ENCODE measurements at regions not wholly inside any gene's neighbourhood (a gene's known extent, or its start where the extent isn't known, plus 50 kb on each side); places are given as distances from the start of the nearest gene placed in this dataset.
"Not testable (repeated sequence)": the region's sequence is repeated elsewhere in the genome, so short reads cannot be mapped to it uniquely, and the experiment has no call there.

- Histone ChIP-seq H3K27me3 (ENCODE audit: insufficient read depth, low read length) (no peaks in the 10 kb centered on the region), H3K4me3 (ENCODE audit: low read length) (no peak overlapping the region), H3K4me1 (ENCODE audit: insufficient read depth, low read length) (peaks cover 3% of the 10 kb centered on the region), H3K9me3 (ENCODE audit: low read depth, low read length) (no peaks in the 10 kb centered on the region)
Measured at GRCh38 chr5:124912638-124913328, 166.3 kb upstream of the ZNF608 start.

- Histone ChIP-seq H3K4me1 (ENCODE audit: insufficient read depth, low read length) (peaks cover 3% of the 10 kb centered on the region), H3K9me3 (ENCODE audit: low read depth, low read length) (no peaks in the 10 kb centered on the region), H3K27me3 (ENCODE audit: insufficient read depth, low read length) (no peaks in the 10 kb centered on the region), H3K4me3 (ENCODE audit: low read length) (no peak overlapping the region)
Measured at GRCh38 chr5:124913329-124913653, 166.9 kb upstream of the ZNF608 start.

GRCh38 chr5:124916313-124916712 lies 169.9 kb upstream of the ZNF608 start:
- H3K4me1 ChIP-seq (ENCODE audit: insufficient read depth, low read length) = peaks cover 17% of the 10 kb centered on the region
- not testable (repeated sequence) for H3K4me3 ChIP-seq (ENCODE audit: low read length); H3K27me3 ChIP-seq (ENCODE audit: insufficient read depth, low read length); H3K9me3 ChIP-seq (ENCODE audit: low read depth, low read length)

- Histone ChIP-seq H3K27me3 (ENCODE audit: insufficient read depth, low read length) (no peaks in the 10 kb centered on the region), H3K9me3 (ENCODE audit: low read depth, low read length) (no peaks in the 10 kb centered on the region), H3K4me1 (ENCODE audit: insufficient read depth, low read length) (peaks cover 28% of the 10 kb centered on the region), H3K4me3 (ENCODE audit: low read length) (no peak overlapping the region)
Measured at GRCh38 chr5:124918618-124919017, 172.2 kb upstream of the ZNF608 start.

- Histone ChIP-seq H3K4me1 (ENCODE audit: insufficient read depth, low read length) (peaks cover 28% of the 10 kb centered on the region), H3K27me3 (ENCODE audit: insufficient read depth, low read length) (no peaks in the 10 kb centered on the region), H3K4me3 (ENCODE audit: low read length) (no peak overlapping the region), H3K9me3 (ENCODE audit: low read depth, low read length) (no peaks in the 10 kb centered on the region)
Measured at GRCh38 chr5:124919076-124919475, 172.6 kb upstream of the ZNF608 start.

GRCh38 chr5:124919747-124920525 lies 173.5 kb upstream of the ZNF608 start:
- H3K4me3 ChIP-seq (ENCODE audit: low read length) = no peak overlapping the region
- no peaks in the 10 kb centered on the region for H3K9me3 ChIP-seq (ENCODE audit: low read depth, low read length)
- H3K4me1 ChIP-seq (ENCODE audit: insufficient read depth, low read length) = peaks cover 28% of the 10 kb centered on the region
- H3K27me3 ChIP-seq (ENCODE audit: insufficient read depth, low read length) = no peaks in the 10 kb centered on the region

- Histone ChIP-seq H3K9me3 (ENCODE audit: low read depth, low read length) (no peaks in the 10 kb centered on the region), H3K27me3 (ENCODE audit: insufficient read depth, low read length) (no peaks in the 10 kb centered on the region), H3K4me1 (ENCODE audit: insufficient read depth, low read length) (peaks cover 28% of the 10 kb centered on the region), H3K4me3 (ENCODE audit: low read length) (no peak overlapping the region)
Measured at GRCh38 chr5:124920909-124921666, 174.6 kb upstream of the ZNF608 start.

GRCh38 chr5:124921694-124922093 lies 175.3 kb upstream of the ZNF608 start:
- H3K4me3 ChIP-seq (ENCODE audit: low read length) = no peak overlapping the region
- peaks cover 28% of the 10 kb centered on the region for H3K4me1 ChIP-seq (ENCODE audit: insufficient read depth, low read length)
- no peaks in the 10 kb centered on the region for H3K9me3 ChIP-seq (ENCODE audit: low read depth, low read length)
- H3K27me3 ChIP-seq (ENCODE audit: insufficient read depth, low read length) = no peaks in the 10 kb centered on the region

- Histone ChIP-seq H3K4me1 (ENCODE audit: insufficient read depth, low read length) (peaks cover 28% of the 10 kb centered on the region), H3K9me3 (ENCODE audit: low read depth, low read length) (no peaks in the 10 kb centered on the region), H3K4me3 (ENCODE audit: low read length) (no peak overlapping the region), H3K27me3 (ENCODE audit: insufficient read depth, low read length) (no peaks in the 10 kb centered on the region)
Measured at GRCh38 chr5:124922255-124922975, 176.0 kb upstream of the ZNF608 start.

- H3K27me3 ChIP-seq (ENCODE audit: insufficient read depth, low read length) = no peaks in the 10 kb centered on the region
- no peaks in the 10 kb centered on the region for H3K9me3 ChIP-seq (ENCODE audit: low read depth, low read length)
- no peak overlapping the region for H3K4me3 ChIP-seq (ENCODE audit: low read length)
- peaks cover 28% of the 10 kb centered on the region for H3K4me1 ChIP-seq (ENCODE audit: insufficient read depth, low read length)
Measured at GRCh38 chr5:124923131-124923530, 176.7 kb upstream of the ZNF608 start.

- Histone ChIP-seq H3K9me3 (ENCODE audit: low read depth, low read length) (no peaks in the 10 kb centered on the region), H3K4me1 (ENCODE audit: insufficient read depth, low read length) (peaks cover 23% of the 10 kb centered on the region), H3K4me3 (ENCODE audit: low read length) (no peak overlapping the region), H3K27me3 (ENCODE audit: insufficient read depth, low read length) (no peaks in the 10 kb centered on the region)
Measured at GRCh38 chr5:124924729-124925128, 178.3 kb upstream of the ZNF608 start.

GRCh38 chr5:124927735-124928134 lies 181.3 kb upstream of the ZNF608 start:
- H3K4me3 ChIP-seq (ENCODE audit: low read length) = no peak overlapping the region
- no peaks in the 10 kb centered on the region for H3K9me3 ChIP-seq (ENCODE audit: low read depth, low read length)
- H3K27me3 ChIP-seq (ENCODE audit: insufficient read depth, low read length) = no peaks in the 10 kb centered on the region
- peaks cover 7% of the 10 kb centered on the region for H3K4me1 ChIP-seq (ENCODE audit: insufficient read depth, low read length)

GRCh38 chr5:124929000-124929399 lies 182.6 kb upstream of the ZNF608 start:
- Histone ChIP-seq H3K9me3 (ENCODE audit: low read depth, low read length) (no peaks in the 10 kb centered on the region), H3K27me3 (ENCODE audit: insufficient read depth, low read length) (no peaks in the 10 kb centered on the region), H3K4me1 (ENCODE audit: insufficient read depth, low read length) (no peaks in the 10 kb centered on the region), H3K4me3 (ENCODE audit: low read length) (no peak overlapping the region)

- Histone ChIP-seq H3K27me3 (ENCODE audit: insufficient read depth, low read length) (no peaks in the 10 kb centered on the region), H3K9me3 (ENCODE audit: low read depth, low read length) (no peaks in the 10 kb centered on the region), H3K4me1 (ENCODE audit: insufficient read depth, low read length) (peaks cover 3% of the 10 kb centered on the region), H3K4me3 (ENCODE audit: low read length) (no peak overlapping the region)
Measured at GRCh38 chr5:124932791-124933600, 186.6 kb upstream of the ZNF608 start.

Measured in mononuclear cell (primary cell).